SU-DHL-6 (cell line): ENCODE measurements at regions not wholly inside any gene's neighbourhood (a gene's known extent, or its start where the extent isn't known, plus 50 kb on each side); places are given as distances from the start of the nearest gene placed in this dataset.

Experiments used
- EZH2phosphoT487 ChIP-seq: fragments of 200-600 bp; sonication (generic), shearing (Covaris generic); conservative IDR thresholded peaks from 2 replicates; pipeline ENCODE4 v1.6.1; 2018; ENCODE audit warnings: mild to moderate bottlenecking, antibody characterized with exemption, low read length, moderate library complexity, mixed read lengths
- TF ChIP-seq, protein P1 (sequence below): fragments of 200-600 bp; sonication (generic); IDR thresholded peaks from one replicate; pipeline ENCODE4 v1.5.1; 2017; ENCODE audit warnings: antibody characterized with exemption, mild to moderate bottlenecking, low read length, moderate library complexity; ENCODE audit not compliant: insufficient read depth, poor library complexity, severe bottlenecking

DNA sequence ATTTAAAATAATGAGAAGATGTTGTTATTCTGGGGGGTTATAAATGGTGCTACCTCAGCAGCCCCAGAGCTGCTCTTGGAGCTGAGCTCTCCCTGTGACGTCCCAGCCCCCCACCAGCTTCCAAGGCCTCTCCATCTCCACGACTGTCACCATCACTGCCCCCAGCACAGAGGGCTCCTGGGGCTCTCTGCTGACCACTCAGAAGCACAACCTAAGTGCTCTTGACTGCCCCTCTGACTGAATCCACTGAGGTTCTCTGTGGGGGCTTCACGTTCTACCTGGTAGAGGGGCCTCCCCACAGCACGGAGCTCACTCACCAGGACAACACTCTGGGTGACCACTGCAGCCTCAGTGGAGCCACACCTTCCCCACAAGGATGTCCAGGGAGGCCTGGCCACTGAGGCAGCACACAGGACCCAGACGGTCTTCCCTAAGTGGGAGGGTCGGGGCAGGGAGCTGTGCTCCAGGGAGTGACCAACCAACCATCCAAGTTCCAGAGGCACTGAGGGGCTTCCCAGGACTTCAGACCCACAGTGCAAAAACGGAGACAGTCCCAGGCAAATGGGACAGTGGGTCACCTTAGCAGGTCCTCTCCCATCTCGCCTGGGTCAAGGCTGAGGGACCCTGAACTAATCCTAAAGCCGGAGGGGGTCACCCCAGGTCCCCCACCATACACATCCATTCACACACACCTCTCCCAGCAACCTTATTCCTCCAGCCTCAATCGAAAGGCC is 121.0 kb upstream of the PPP2R2D start:
- TF ChIP-seq, protein P1, sequence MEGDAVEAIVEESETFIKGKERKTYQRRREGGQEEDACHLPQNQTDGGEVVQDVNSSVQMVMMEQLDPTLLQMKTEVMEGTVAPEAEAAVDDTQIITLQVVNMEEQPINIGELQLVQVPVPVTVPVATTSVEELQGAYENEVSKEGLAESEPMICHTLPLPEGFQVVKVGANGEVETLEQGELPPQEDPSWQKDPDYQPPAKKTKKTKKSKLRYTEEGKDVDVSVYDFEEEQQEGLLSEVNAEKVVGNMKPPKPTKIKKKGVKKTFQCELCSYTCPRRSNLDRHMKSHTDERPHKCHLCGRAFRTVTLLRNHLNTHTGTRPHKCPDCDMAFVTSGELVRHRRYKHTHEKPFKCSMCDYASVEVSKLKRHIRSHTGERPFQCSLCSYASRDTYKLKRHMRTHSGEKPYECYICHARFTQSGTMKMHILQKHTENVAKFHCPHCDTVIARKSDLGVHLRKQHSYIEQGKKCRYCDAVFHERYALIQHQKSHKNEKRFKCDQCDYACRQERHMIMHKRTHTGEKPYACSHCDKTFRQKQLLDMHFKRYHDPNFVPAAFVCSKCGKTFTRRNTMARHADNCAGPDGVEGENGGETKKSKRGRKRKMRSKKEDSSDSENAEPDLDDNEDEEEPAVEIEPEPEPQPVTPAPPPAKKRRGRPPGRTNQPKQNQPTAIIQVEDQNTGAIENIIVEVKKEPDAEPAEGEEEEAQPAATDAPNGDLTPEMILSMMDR, result no peak
- no peak for TF ChIP-seq EZH2phosphoT487
